ENCODE measurements at regions not wholly inside any gene's neighbourhood (a gene's known extent, or its start where the extent isn't known, plus 50 kb on each side); places are given as distances from the start of the nearest gene placed in this dataset.

- no peaks in the 10 kb centered on the region for H3K36me3 ChIP-seq (replicated peaks; ENCODE audit: low read depth, low read length)
- no peak overlapping the region for H3K4me3 ChIP-seq (ENCODE audit: low read length)
- TF ChIP-seq, protein P1, sequence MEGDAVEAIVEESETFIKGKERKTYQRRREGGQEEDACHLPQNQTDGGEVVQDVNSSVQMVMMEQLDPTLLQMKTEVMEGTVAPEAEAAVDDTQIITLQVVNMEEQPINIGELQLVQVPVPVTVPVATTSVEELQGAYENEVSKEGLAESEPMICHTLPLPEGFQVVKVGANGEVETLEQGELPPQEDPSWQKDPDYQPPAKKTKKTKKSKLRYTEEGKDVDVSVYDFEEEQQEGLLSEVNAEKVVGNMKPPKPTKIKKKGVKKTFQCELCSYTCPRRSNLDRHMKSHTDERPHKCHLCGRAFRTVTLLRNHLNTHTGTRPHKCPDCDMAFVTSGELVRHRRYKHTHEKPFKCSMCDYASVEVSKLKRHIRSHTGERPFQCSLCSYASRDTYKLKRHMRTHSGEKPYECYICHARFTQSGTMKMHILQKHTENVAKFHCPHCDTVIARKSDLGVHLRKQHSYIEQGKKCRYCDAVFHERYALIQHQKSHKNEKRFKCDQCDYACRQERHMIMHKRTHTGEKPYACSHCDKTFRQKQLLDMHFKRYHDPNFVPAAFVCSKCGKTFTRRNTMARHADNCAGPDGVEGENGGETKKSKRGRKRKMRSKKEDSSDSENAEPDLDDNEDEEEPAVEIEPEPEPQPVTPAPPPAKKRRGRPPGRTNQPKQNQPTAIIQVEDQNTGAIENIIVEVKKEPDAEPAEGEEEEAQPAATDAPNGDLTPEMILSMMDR (IDR thresholded peaks at IDR 0.05; ENCODE audit: low read depth, low read length): no peak
- no peak for TF ChIP-seq EZH2phosphoT487 (IDR thresholded peaks at IDR 0.05; ENCODE audit: low read depth)
- H3K27ac ChIP-seq (ENCODE audit: low read length): no peak overlapping the region
- no peaks in the 10 kb centered on the region for H3K9me3 ChIP-seq (ENCODE audit: insufficient read depth, low read length)
- no peaks in the 10 kb centered on the region for H4K20me1 ChIP-seq (ENCODE audit: insufficient read depth, low read length)
- H3K4me1 ChIP-seq (ENCODE audit: low read length): no peaks in the 10 kb centered on the region
- H3K27me3 ChIP-seq (ENCODE audit: low read depth, low read length): no peaks in the 10 kb centered on the region
- H3K79me2 ChIP-seq (ENCODE audit: low read length): no peaks in the 10 kb centered on the region
- H3K9ac ChIP-seq (ENCODE audit: low read length): no peak overlapping the region
- no peak overlapping the region for H3K4me2 ChIP-seq (ENCODE audit: low read length)
- no peak overlapping the region for H2AFZ ChIP-seq (ENCODE audit: low read depth, low read length)
Measured at GRCh38 chr15:98428253-98428989, 219.9 kb upstream of the IGF1R start.

GRCh38 chr15:98431171-98431570, 217.2 kb upstream of the IGF1R start:
- Histone ChIP-seq H3K79me2 (ENCODE audit: low read length) (no peaks in the 10 kb centered on the region), H3K4me1 (ENCODE audit: low read length) (no peaks in the 10 kb centered on the region), H3K9ac (ENCODE audit: low read length) (no peak overlapping the region), H3K27ac (ENCODE audit: low read length) (no peak overlapping the region), H3K4me2 (ENCODE audit: low read length) (no peak overlapping the region), H4K20me1 (ENCODE audit: insufficient read depth, low read length) (no peaks in the 10 kb centered on the region), H3K4me3 (ENCODE audit: low read length) (no peak overlapping the region), H3K9me3 (ENCODE audit: insufficient read depth, low read length) (no peaks in the 10 kb centered on the region), H3K27me3 (ENCODE audit: low read depth, low read length) (no peaks in the 10 kb centered on the region), H2AFZ (ENCODE audit: low read depth, low read length) (no peak overlapping the region), H3K36me3 (replicated peaks; ENCODE audit: low read depth, low read length) (no peaks in the 10 kb centered on the region)
- TF ChIP-seq, protein P1 (IDR thresholded peaks at IDR 0.05; ENCODE audit: low read depth, low read length): no peak
- no peak for TF ChIP-seq EZH2phosphoT487 (IDR thresholded peaks at IDR 0.05; ENCODE audit: low read depth)

GRCh38 chr15:98433346-98433745, 215.0 kb upstream of the IGF1R start:
- Histone ChIP-seq H2AFZ (ENCODE audit: low read depth, low read length) (no peak overlapping the region), H3K4me2 (ENCODE audit: low read length) (no peak overlapping the region), H3K4me3 (ENCODE audit: low read length) (no peak overlapping the region), H4K20me1 (ENCODE audit: insufficient read depth, low read length) (no peaks in the 10 kb centered on the region), H3K9ac (ENCODE audit: low read length) (no peak overlapping the region), H3K4me1 (ENCODE audit: low read length) (no peaks in the 10 kb centered on the region), H3K79me2 (ENCODE audit: low read length) (no peaks in the 10 kb centered on the region), H3K27ac (ENCODE audit: low read length) (no peak overlapping the region), H3K36me3 (replicated peaks; ENCODE audit: low read depth, low read length) (no peaks in the 10 kb centered on the region), H3K9me3 (ENCODE audit: insufficient read depth, low read length) (no peaks in the 10 kb centered on the region), H3K27me3 (ENCODE audit: low read depth, low read length) (no peaks in the 10 kb centered on the region)
- TF ChIP-seq, protein P1 (IDR thresholded peaks at IDR 0.05; ENCODE audit: low read depth, low read length): no peak
- TF ChIP-seq EZH2phosphoT487 (IDR thresholded peaks at IDR 0.05; ENCODE audit: low read depth): no peak

DNA sequence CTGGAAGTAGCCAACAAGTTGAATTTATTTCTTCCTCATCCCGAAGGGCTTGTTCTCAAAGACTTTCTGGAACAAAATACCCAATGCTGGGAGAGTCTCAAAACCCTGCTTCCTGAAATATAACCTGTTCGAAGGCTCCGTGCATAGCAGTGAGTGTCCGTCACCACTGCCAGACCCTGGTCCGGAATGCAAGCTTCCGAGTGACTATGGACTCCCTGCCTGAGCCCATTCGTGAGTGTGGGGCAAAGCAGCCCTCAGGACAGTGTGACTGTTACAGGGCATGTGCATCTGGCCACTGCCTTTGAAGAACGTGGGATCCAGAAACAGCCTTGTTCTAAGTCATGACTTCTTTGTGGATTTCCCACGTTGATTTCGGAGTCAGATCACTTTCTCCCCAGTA, 214.5 kb upstream of the IGF1R start:
- H3K9me3 ChIP-seq (ENCODE audit: insufficient read depth, low read length): no peaks in the 10 kb centered on the region
- no peaks in the 10 kb centered on the region for H3K27me3 ChIP-seq (ENCODE audit: low read depth, low read length)
- H3K79me2 ChIP-seq (ENCODE audit: low read length): no peaks in the 10 kb centered on the region
- H3K36me3 ChIP-seq (replicated peaks; ENCODE audit: low read depth, low read length): no peaks in the 10 kb centered on the region
- TF ChIP-seq, protein P1 (IDR thresholded peaks at IDR 0.05; ENCODE audit: low read depth, low read length): no peak
- TF ChIP-seq EZH2phosphoT487 (IDR thresholded peaks at IDR 0.05; ENCODE audit: low read depth): no peak
- no peaks in the 10 kb centered on the region for H3K4me1 ChIP-seq (ENCODE audit: low read length)
- no peak overlapping the region for H3K27ac ChIP-seq (ENCODE audit: low read length)
- no peaks in the 10 kb centered on the region for H4K20me1 ChIP-seq (ENCODE audit: insufficient read depth, low read length)
- no peak overlapping the region for H2AFZ ChIP-seq (ENCODE audit: low read depth, low read length)
- H3K4me3 ChIP-seq (ENCODE audit: low read length): no peak overlapping the region
- H3K4me2 ChIP-seq (ENCODE audit: low read length): no peak overlapping the region
- no peak overlapping the region for H3K9ac ChIP-seq (ENCODE audit: low read length)

All from OCI-LY3 (cell line).